ENCODE measurements at regions not wholly inside any gene's neighbourhood (a gene's known extent, or its start where the extent isn't known, plus 50 kb on each side); places are given as distances from the start of the nearest gene placed in this dataset.

GRCh38 chr7:25621993-25622392 is 393.7 kb upstream of the NPVF start:
- no peak for TF ChIP-seq CTCF (IDR thresholded peaks at IDR 0.05)
- no peak for TF ChIP-seq POLR2A (IDR thresholded peaks at IDR 0.05)

All from testis (tissue), 2 donors.